SK-N-DZ (cell line): ENCODE measurements at regions not wholly inside any gene's neighbourhood (a gene's known extent, or its start where the extent isn't known, plus 50 kb on each side); places are given as distances from the start of the nearest gene placed in this dataset.

ENCODE experiments used
- small RNA-seq, 2 experiments: library from RNA; depleted of rRNA; stranded (forward); fragments of <200 nt; gene quantifications; one replicate each; pipeline ENCODE3, GENCODE V24; 2014

Small RNAs in the stretch of these regions (small RNA-seq; reads per million reads assigned to genes)
- 0 reads per million in 2 experiments for gene RNU6-929P
